Ascending aorta (tissue), 2 donors: ENCODE measurements at regions not wholly inside any gene's neighbourhood (a gene's known extent, or its start where the extent isn't known, plus 50 kb on each side); places are given as distances from the start of the nearest gene placed in this dataset.

ENCODE experiments used
- DNase-seq, 2 donors: peaks; one replicate each; pipeline ENCODE4 v3.0.0-alpha.2; 2019; ENCODE audit warnings: low spot score in 2 of 2
- H3K27ac ChIP-seq, 2 donors: fragments of 200-600 bp; sonication (generic); one replicate each; pipeline ENCODE4 v1.5.1; 2016 to 2017; ENCODE audit warnings: mild to moderate bottlenecking in 1 of 2
- H3K27me3 ChIP-seq: fragments of 200-600 bp; sonication (generic); one replicate; pipeline ENCODE4 v1.5.1; 2017
- H3K36me3 ChIP-seq, 2 donors: fragments of 200-600 bp; sonication (generic); one replicate each; pipeline ENCODE4 v1.5.1; 2016
- H3K4me1 ChIP-seq, 2 donors: fragments of 200-600 bp; sonication (generic); one replicate each; pipeline ENCODE4 v1.5.1; 2016 to 2017; ENCODE audit warnings: mild to moderate bottlenecking in 1 of 2
- H3K4me3 ChIP-seq, 2 donors: fragments of 200-600 bp; sonication (generic); one replicate each; pipeline ENCODE4 v1.5.1; 2016 to 2017; ENCODE audit warnings: mild to moderate bottlenecking in 1 of 2
- H3K9me3 ChIP-seq, 2 donors: fragments of 200-600 bp; sonication (generic); one replicate each; pipeline ENCODE4 v1.5.1; 2016
- CTCF ChIP-seq, 3 experiments: fragments of 200-600 bp in 2 of 3; fragments of 450-650 bp in 1 of 3; sonication (generic) in 2 of 3; IDR thresholded peaks; one replicate each; pipeline ENCODE4 v1.5.1; 2016 to 2019; ENCODE audit warnings: antibody characterized with exemption in 3 of 3, mild to moderate bottlenecking in 1 of 3, moderate library complexity in 1 of 3
- intact Hi-C: fragments of 100-400 bp; cut with DNase I; formaldehyde crosslinking; loops from one replicate; pipeline ENCODE4 v1.15.1; 2023

GRCh38 chr6:33904050-33904746, 100.4 kb upstream of the MLN start:
- H3K27ac ChIP-seq = no peak overlapping the region
- H3K27me3 ChIP-seq = no peaks in the 10 kb centered on the region
- H3K4me3 ChIP-seq = no peak overlapping the region
- no peak for DNase-seq
- no peaks in the 10 kb centered on the region for H3K9me3 ChIP-seq
- intact Hi-C loops = no loop called here
- no peaks in the 10 kb centered on the region for H3K4me1 ChIP-seq
- TF ChIP-seq CTCF (IDR thresholded peaks at IDR 0.05) = no peak
- H3K36me3 ChIP-seq = no peaks in the 10 kb centered on the region

- TF ChIP-seq CTCF (IDR thresholded peaks at IDR 0.05) = no peak
- H3K9me3 ChIP-seq = no peaks in the 10 kb centered on the region
- no peaks in the 10 kb centered on the region for H3K36me3 ChIP-seq
- no peak overlapping the region for H3K4me3 ChIP-seq
- intact Hi-C loops = no loop called here
- no peaks in the 10 kb centered on the region for H3K27me3 ChIP-seq
- no peaks in the 10 kb centered on the region for H3K4me1 ChIP-seq
- H3K27ac ChIP-seq = no peak overlapping the region
- no peak for DNase-seq
Observed at GRCh38 chr6:33903579-33903978, 99.8 kb upstream of the MLN start.

GRCh38 chr6:33902457-33902853, 98.7 kb upstream of the MLN start:
- no peak for DNase-seq
- TF ChIP-seq CTCF (IDR thresholded peaks at IDR 0.05) = no peak

DNA sequence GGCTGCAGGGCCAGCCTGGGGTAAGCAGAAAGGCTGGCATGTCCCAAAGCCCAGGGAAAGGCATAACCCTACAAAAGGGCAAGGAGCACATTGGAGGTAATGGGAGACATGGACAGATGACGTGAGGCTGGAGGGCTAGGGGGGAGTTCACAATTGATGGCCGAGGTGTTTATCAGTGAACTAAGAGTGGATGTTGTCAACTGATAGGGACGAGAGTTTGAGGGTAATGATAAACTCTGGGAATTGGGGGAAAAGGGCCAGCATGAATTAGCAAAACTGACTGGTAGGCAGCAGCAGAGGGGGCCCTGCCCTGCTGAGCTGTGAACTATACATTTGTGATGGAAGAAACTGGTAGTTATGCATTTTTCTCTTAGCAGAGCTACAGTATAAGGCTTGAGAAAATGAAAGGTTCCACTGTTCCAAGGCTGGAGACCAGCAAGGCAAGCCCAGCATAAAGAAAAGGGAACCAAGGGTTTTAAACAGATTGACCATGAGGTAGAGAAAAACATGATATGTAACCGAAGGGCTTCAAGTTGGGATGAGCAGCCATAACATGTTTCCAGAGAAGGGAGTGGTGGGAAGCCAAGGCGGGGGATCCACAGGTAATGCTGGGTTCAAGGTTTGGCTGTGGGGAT, 98.1 kb upstream of the MLN start:
- intact Hi-C loops = no loop called here
- Histone ChIP-seq H3K4me1 (peaks cover 0 to 2% of the 10 kb centered on the region in 2 donors), H3K27me3 (no peaks in the 10 kb centered on the region), H3K27ac (no peak overlapping the region), H3K4me3 (no peak overlapping the region), H3K36me3 (no peaks in the 10 kb centered on the region), H3K9me3 (no peaks in the 10 kb centered on the region)
- no peak for DNase-seq
- TF ChIP-seq CTCF (IDR thresholded peaks at IDR 0.05) = no peak

More at GRCh38 chr6:33902457-33902853, 98.7 kb upstream of the MLN start:
- H3K4me3 ChIP-seq = no peak overlapping the region
- H3K36me3 ChIP-seq = no peaks in the 10 kb centered on the region
- intact Hi-C loops = no loop called here
- no peaks in the 10 kb centered on the region for H3K27me3 ChIP-seq
- no peaks in the 10 kb centered on the region for H3K4me1 ChIP-seq
- H3K27ac ChIP-seq = no peak overlapping the region
- no peaks in the 10 kb centered on the region for H3K9me3 ChIP-seq

DNA sequence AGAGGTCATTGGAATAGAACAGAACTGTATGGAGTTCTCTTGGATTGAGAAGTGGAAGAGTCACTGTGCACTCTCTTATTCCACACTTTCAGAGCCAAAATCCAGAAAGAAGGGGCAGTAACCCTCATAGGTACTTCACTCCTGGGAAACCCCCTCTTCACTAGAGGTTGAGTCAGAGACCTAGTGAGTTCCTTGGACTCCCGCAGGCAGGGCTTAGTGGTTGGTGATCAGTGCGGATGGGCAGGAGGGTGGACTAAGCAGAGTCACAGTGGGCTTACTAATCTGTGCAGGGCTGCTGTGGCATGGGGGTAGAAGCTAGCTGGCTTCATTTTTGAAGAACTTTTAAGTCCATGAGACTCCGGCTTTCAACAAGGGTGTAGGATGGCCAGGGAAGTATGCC, 95.0 kb upstream of the MLN start:
- Histone ChIP-seq H3K27ac (no peak overlapping the region), H3K4me1 (peaks cover 0 to 16% of the 10 kb centered on the region in 2 donors), H3K36me3 (no peaks in the 10 kb centered on the region), H3K9me3 (no peaks in the 10 kb centered on the region), H3K27me3 (no peaks in the 10 kb centered on the region), H3K4me3 (no peak overlapping the region)
- TF ChIP-seq CTCF (IDR thresholded peaks at IDR 0.05) = no peak
- no peak for DNase-seq
- intact Hi-C loops = no loop called here
